HepG2 (cell line): ENCODE measurements at regions not wholly inside any gene's neighbourhood (a gene's known extent, or its start where the extent isn't known, plus 50 kb on each side); places are given as distances from the start of the nearest gene placed in this dataset.

ENCODE experiments used
- ATAC-seq: fragments of 200-7000 bp; cut with Tn5 transposase; 3 replicates; pipeline ENCODE4 v1.9.1; 2020; ENCODE audit warnings: mild to moderate bottlenecking, moderate library complexity
- BruUV-seq: library from RNA; stranded (reverse); fragments of 400-500 nt; replicated peaks from 2 replicates; lab custom pipeline; 2021; lab: Mats Ljungman, UMichigan
- CTCF ChIA-PET: fragments of 300-600 bp; formaldehyde crosslinking; extraction: SDS; loops from one replicate; lab custom pipeline; 2021; ENCODE audit warnings: low total read pairs, inconsistent platforms, low intra/inter-chr PET ratio; lab: Yijun Ruan, JAX
- POLR2A ChIA-PET: fragments of 350-600 bp; sonication (Branson Sonifier 250); formaldehyde crosslinking; loops from one replicate; lab custom pipeline; 2020; ENCODE audit warnings: antibody characterized with exemption, inconsistent platforms; lab: Yijun Ruan, JAX
- DNase-seq: peaks from one replicate; pipeline ENCODE4 v3.0.0-alpha.2; 2015; ENCODE audit warnings: low spot score
- FAIRE-seq: peaks from 3 replicates; lab custom pipeline; 2011; peaks lifted over from hg19 to GRCh38; lab: Jason Lieb, UNC
- H2AFZ ChIP-seq: one replicate; pipeline ENCODE4 v1.6.1; 2011; ENCODE audit warnings: low read length, inconsistent platforms
- H3K27ac ChIP-seq: fragments of 300-600 bp; 3 replicates; pipeline ENCODE4 v1.8.0; 2011; ENCODE audit warnings: mixed run types, mild to moderate bottlenecking, mixed read lengths, low read length, inconsistent platforms; ENCODE audit not compliant: insufficient read depth; ENCODE audit errors: extremely low read length
- H3K27me3 ChIP-seq, 2 experiments: fragments of 200-600 bp in 1 of 2; 2 replicates in 1 of 2; 3 replicates in 1 of 2; pipeline versions ENCODE4 v1.6.0 to v1.8.0; 2011; ENCODE audit warnings: low read length in 2 of 2, mild to moderate bottlenecking in 2 of 2, moderate library complexity in 2 of 2, inconsistent platforms in 1 of 2; ENCODE audit not compliant: insufficient read depth in 2 of 2, control insufficient read depth in 1 of 2
- H3K36me3 ChIP-seq, 2 experiments: fragments of 200-600 bp in 1 of 2; replicated peaks in 1 of 2; 2 replicates in 1 of 2; 3 replicates in 1 of 2; pipeline versions ENCODE4 v1.5.1 to v1.8.0; 2011; ENCODE audit warnings: low read length in 2 of 2, inconsistent platforms in 1 of 2; ENCODE audit not compliant: insufficient read depth in 2 of 2, control insufficient read depth in 1 of 2
- H3K4me1 ChIP-seq: 2 replicates; pipeline ENCODE4 v1.5.1; 2012; ENCODE audit warnings: low read length, inconsistent platforms; ENCODE audit not compliant: insufficient read depth
- H3K4me2 ChIP-seq: 2 replicates; pipeline ENCODE4 v1.6.0; 2011; ENCODE audit warnings: low read depth, low read length, inconsistent platforms
- H3K4me3 ChIP-seq, 3 experiments: fragments of 200-600 bp in 1 of 3; sonication (generic), shearing (Covaris generic) in 1 of 3; replicated peaks in 1 of 3; 2 replicates each; pipeline ENCODE4 v1.5.1; 2011 to 2016; ENCODE audit warnings: low read length in 3 of 3, inconsistent platforms in 2 of 3, low read depth in 2 of 3, mild to moderate bottlenecking in 2 of 3, control low read depth in 1 of 3, mixed read lengths in 1 of 3; ENCODE audit not compliant: insufficient read depth in 1 of 3
- H3K79me2 ChIP-seq: one replicate; pipeline ENCODE4 v1.6.1; 2011; ENCODE audit warnings: low read length, inconsistent platforms; ENCODE audit not compliant: insufficient read depth
- H3K9ac ChIP-seq: 2 replicates; pipeline ENCODE4 v1.6.0; 2011; ENCODE audit warnings: mild to moderate bottlenecking, low read depth, low read length, inconsistent platforms; ENCODE audit not compliant: insufficient read depth
- H3K9me3 ChIP-seq: 2 replicates; pipeline ENCODE4 v1.5.1; 2012; ENCODE audit warnings: mild to moderate bottlenecking, low read length
- H4K20me1 ChIP-seq: 2 replicates; pipeline ENCODE4 v1.6.0; 2011; ENCODE audit warnings: inconsistent platforms, mild to moderate bottlenecking, low read length, moderate library complexity; ENCODE audit not compliant: insufficient read depth
- AKAP8 ChIP-seq: sonication (generic); formaldehyde crosslinking; IDR thresholded peaks from 2 replicates; pipeline ENCODE4 v1.5.1; 2020; ENCODE audit warnings: mild to moderate bottlenecking, missing genetic modification reagents
- ATF7 ChIP-seq, 2 experiments: fragments of 450-650 bp in 1 of 2; sonication (generic) in 1 of 2; formaldehyde crosslinking in 1 of 2; IDR thresholded peaks; 2 replicates each; pipeline versions ENCODE4 v1.4.0 to v1.6.1; 2016 to 2020; ENCODE audit warnings: antibody characterized with exemption in 1 of 2, mild to moderate bottlenecking in 1 of 2, missing genetic modification reagents in 1 of 2
- ATF7-NPFF ChIP-seq: sonication (generic); formaldehyde crosslinking; IDR thresholded peaks from 2 replicates; pipeline ENCODE4 v1.8.1; 2023; ENCODE audit warnings: mild to moderate bottlenecking, low read depth, missing genetic modification reagents, moderate library complexity
- MBNL3 ChIP-seq: fragments of 250-450 bp; sonication (Bioruptor Pico); conservative IDR thresholded peaks from 2 replicates; pipeline ENCODE4 v1.8.0; 2022; ENCODE audit warnings: mild to moderate bottlenecking, inconsistent platforms
- MED1 ChIP-seq: sonication (generic); formaldehyde crosslinking; IDR thresholded peaks from 2 replicates; pipeline ENCODE4 v1.4.0; 2020; ENCODE audit warnings: missing genetic modification reagents
- MTA3 ChIP-seq: sonication (generic); formaldehyde crosslinking; IDR thresholded peaks from 2 replicates; pipeline ENCODE4 v1.4.0; 2020; ENCODE audit warnings: missing genetic modification reagents
- PHF20 ChIP-seq: sonication (generic); formaldehyde crosslinking; IDR thresholded peaks from 2 replicates; pipeline ENCODE4 v1.5.0; 2020; ENCODE audit warnings: mild to moderate bottlenecking, missing genetic modification reagents
- SSRP1 ChIP-seq: IDR thresholded peaks from 2 replicates; pipeline ENCODE4 v1.6.1; 2016; ENCODE audit warnings: control low read depth
- ZBTB26 ChIP-seq: IDR thresholded peaks from 2 replicates; pipeline ENCODE4 v1.6.1; 2016; ENCODE audit warnings: missing compliant biosample characterization, missing genetic modification reagents, borderline replicate concordance
- ZBTB4 ChIP-seq: sonication (generic); formaldehyde crosslinking; IDR thresholded peaks from 2 replicates; pipeline ENCODE4 v1.4.0; 2020; ENCODE audit warnings: missing genetic modification reagents, mild to moderate bottlenecking, borderline replicate concordance
- ZFP62 ChIP-seq: sonication (generic); formaldehyde crosslinking; IDR thresholded peaks from 2 replicates; pipeline ENCODE4 v1.4.0; 2020; ENCODE audit warnings: missing genetic modification reagents
- ZIK1 ChIP-seq: sonication (generic); formaldehyde crosslinking; IDR thresholded peaks from 2 replicates; pipeline ENCODE4 v1.5.0; 2020; ENCODE audit warnings: mild to moderate bottlenecking, low read depth, missing genetic modification reagents, borderline replicate concordance
- ZNF160 ChIP-seq: sonication (generic); formaldehyde crosslinking; IDR thresholded peaks from 2 replicates; pipeline ENCODE4 v1.8.0; 2022; ENCODE audit warnings: mild to moderate bottlenecking, inconsistent platforms, missing genetic modification reagents
- ZNF232 ChIP-seq: sonication (generic); formaldehyde crosslinking; IDR thresholded peaks from 2 replicates; pipeline ENCODE4 v1.4.0; 2020; ENCODE audit warnings: missing genetic modification reagents, borderline replicate concordance
- ZNF720 ChIP-seq: sonication (generic); formaldehyde crosslinking; IDR thresholded peaks from 2 replicates; pipeline ENCODE4 v1.4.0; 2020; ENCODE audit warnings: missing genetic modification reagents
- ZNF792 ChIP-seq: IDR thresholded peaks from 2 replicates; pipeline ENCODE4 v1.6.1; 2016
- ZSCAN9 ChIP-seq: IDR thresholded peaks from 2 replicates; pipeline ENCODE4 v1.6.1; 2016; ENCODE audit warnings: borderline replicate concordance
- WGBS: methylation state at CpG from one replicate; pipeline ENCODE4 v1.1.6; 2017; ENCODE audit warnings: low lambda C conversion rate; 5-methylcytosine and 5-hydroxymethylcytosine counted together
- in situ Hi-C: cut with HindIII; loops from 2 replicates; pipeline ENCODE4 v1.10.0; 2017; ENCODE audit warnings: low pct_unique_long_range_greater_than_20kb; ENCODE audit not compliant: extremely low pct_ligation_motif_present
- intact Hi-C: fragments of 100-400 bp; cut with micrococcal nuclease; formaldehyde crosslinking; loops from one replicate; pipeline ENCODE4 v1.10.0; 2022; ENCODE audit not compliant: unreplicated experiment
- TF ChIP-seq, protein P1 (sequence below): sonication (generic); formaldehyde crosslinking; IDR thresholded peaks from 2 replicates; pipeline ENCODE4 v1.4.0; 2020; ENCODE audit warnings: missing genetic modification reagents, low read depth, mild to moderate bottlenecking, borderline replicate concordance
- TF ChIP-seq, protein P2 (sequence below): conservative IDR thresholded peaks from 2 replicates; pipeline ENCODE4 v1.6.1; 2018; ENCODE audit warnings: missing genetic modification reagents

DNA sequence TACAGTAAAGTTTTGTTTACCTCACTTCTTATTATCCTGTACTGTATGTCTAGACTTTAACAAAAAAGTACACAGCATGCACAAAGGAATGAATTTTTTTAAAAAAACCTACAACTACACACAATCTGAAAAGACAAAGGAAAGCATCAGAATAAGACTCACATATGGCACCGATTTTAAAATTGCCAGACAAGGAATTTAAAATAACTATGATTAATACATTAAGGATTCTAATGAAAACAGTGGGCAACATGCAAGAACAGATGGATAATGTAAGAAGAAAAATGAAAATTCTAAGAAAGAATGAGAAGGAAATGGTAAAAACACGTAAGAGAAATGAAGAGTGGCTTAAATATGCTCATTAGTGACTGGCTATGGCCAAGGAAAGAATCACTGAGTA, 638.2 kb downstream of the FBXO15 start:
- Histone ChIP-seq H2AFZ (no peak overlapping the region), H3K36me3 (no peaks in the 10 kb centered on the region), H4K20me1 (no peaks in the 10 kb centered on the region), H3K9ac (no peak overlapping the region), H3K27me3 (no peaks in the 10 kb centered on the region), H3K4me3 (no peak overlapping the region), H3K79me2 (no peaks in the 10 kb centered on the region), H3K9me3 (no peaks in the 10 kb centered on the region), H3K4me1 (no peaks in the 10 kb centered on the region), H3K4me2 (no peak overlapping the region), H3K27ac (no peak overlapping the region)
- no peak for FAIRE-seq
- intact Hi-C loops (no loop called here), in situ Hi-C loops (no loop called here)
- no peak for ATAC-seq
- no peak for DNase-seq
- ChIA-PET POLR2A (no interaction called here), CTCF (no interaction called here)
- 2% methylated on average over 2 of the region's 2 CpGs for WGBS
- no TSS peak for BruUV-seq
- TF ChIP-seq ATF7 (IDR thresholded peaks at IDR 0.05) = no peak
- TF ChIP-seq ATF7 (CRISPR knock-in tag; IDR thresholded peaks at IDR 0.05) = no peak
- TF ChIP-seq MBNL3 (CRISPR knock-in tag) = no peak
- no peak for TF ChIP-seq ZIK1 (CRISPR knock-in tag)
- TF ChIP-seq ZBTB4 (CRISPR knock-in tag) = no peak
- no peak for TF ChIP-seq MTA3 (CRISPR knock-in tag)
- no peak for TF ChIP-seq SSRP1 (CRISPR knock-in tag)
- no peak for TF ChIP-seq ZNF160 (CRISPR knock-in tag)
- TF ChIP-seq, protein P1, sequence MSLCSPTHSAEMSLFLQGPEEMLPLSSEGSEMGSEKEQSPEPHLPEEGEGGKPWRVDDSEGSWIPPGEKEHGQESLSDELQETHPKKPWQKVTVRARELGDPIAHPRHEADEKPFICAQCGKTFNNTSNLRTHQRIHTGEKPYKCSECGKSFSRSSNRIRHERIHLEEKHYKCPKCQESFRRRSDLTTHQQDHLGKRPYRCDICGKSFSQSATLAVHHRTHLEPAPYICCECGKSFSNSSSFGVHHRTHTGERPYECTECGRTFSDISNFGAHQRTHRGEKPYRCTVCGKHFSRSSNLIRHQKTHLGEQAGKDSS (CRISPR knock-in tag) = no peak
- no peak for TF ChIP-seq ZBTB26 (CRISPR knock-in tag)
- no peak for TF ChIP-seq ZNF720 (CRISPR knock-in tag)
- no peak for TF ChIP-seq ZNF792 (CRISPR knock-in tag)
- TF ChIP-seq ZNF232 (CRISPR knock-in tag) = no peak
- no peak for TF ChIP-seq MED1 (CRISPR knock-in tag)
- TF ChIP-seq PHF20 (CRISPR knock-in tag) = no peak
- TF ChIP-seq, protein P2, sequence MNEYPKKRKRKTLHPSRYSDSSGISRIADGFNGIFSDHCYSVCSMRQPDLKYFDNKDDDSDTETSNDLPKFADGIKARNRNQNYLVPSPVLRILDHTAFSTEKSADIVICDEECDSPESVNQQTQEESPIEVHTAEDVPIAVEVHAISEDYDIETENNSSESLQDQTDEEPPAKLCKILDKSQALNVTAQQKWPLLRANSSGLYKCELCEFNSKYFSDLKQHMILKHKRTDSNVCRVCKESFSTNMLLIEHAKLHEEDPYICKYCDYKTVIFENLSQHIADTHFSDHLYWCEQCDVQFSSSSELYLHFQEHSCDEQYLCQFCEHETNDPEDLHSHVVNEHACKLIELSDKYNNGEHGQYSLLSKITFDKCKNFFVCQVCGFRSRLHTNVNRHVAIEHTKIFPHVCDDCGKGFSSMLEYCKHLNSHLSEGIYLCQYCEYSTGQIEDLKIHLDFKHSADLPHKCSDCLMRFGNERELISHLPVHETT (CRISPR knock-in tag) = no peak
- TF ChIP-seq ZFP62 (CRISPR knock-in tag) = no peak
- TF ChIP-seq ATF7-NPFF = no peak
- TF ChIP-seq AKAP8 (CRISPR knock-in tag) = no peak
- TF ChIP-seq ZSCAN9 (CRISPR knock-in tag) = no peak
